ENCODE measurements at regions not wholly inside any gene's neighbourhood (a gene's known extent, or its start where the extent isn't known, plus 50 kb on each side); places are given as distances from the start of the nearest gene placed in this dataset.
"Not testable (repeated sequence)": the region's sequence is repeated elsewhere in the genome, so short reads cannot be mapped to it uniquely, and the experiment has no call there.

- no peak for DNase-seq
Observed at GRCh38 chr1:30229557-30229956, 493.8 kb downstream of the MATN1 start.

- no peak for DNase-seq
Observed at GRCh38 chr1:30226648-30227047, 496.7 kb downstream of the MATN1 start.

GRCh38 chr1:30225357-30225756, 498.0 kb downstream of the MATN1 start:
- DNase-seq, result no peak

GRCh38 chr1:30219675-30220074, 503.7 kb downstream of the MATN1 start:
- no peak for DNase-seq

- DNase-seq, result no peak
Observed at GRCh38 chr1:30218438-30218837, 504.9 kb downstream of the MATN1 start.

GRCh38 chr1:30216602-30217001, 506.8 kb downstream of the MATN1 start:
- DNase-seq, result no peak

GRCh38 chr1:30213936-30214335, 509.4 kb downstream of the MATN1 start:
- no peak for DNase-seq

GRCh38 chr1:30207962-30208361, 515.4 kb downstream of the MATN1 start:
- DNase-seq, result not testable (repeated sequence)

GRCh38 chr1:30206631-30207030, 516.8 kb downstream of the MATN1 start:
- DNase-seq, result not testable (repeated sequence)

GRCh38 chr1:30204916-30205315, 518.5 kb downstream of the MATN1 start:
- DNase-seq, result not testable (repeated sequence)

GRCh38 chr1:30201015-30201414, 522.4 kb downstream of the MATN1 start:
- DNase-seq, result no peak

- no peak for DNase-seq
Observed at GRCh38 chr1:30200161-30200560, 523.2 kb downstream of the MATN1 start.

GRCh38 chr1:30199563-30199962, 523.8 kb downstream of the MATN1 start:
- DNase-seq, result no peak

GRCh38 chr1:30198795-30199403, 524.5 kb downstream of the MATN1 start:
- DNase-seq, result no peak

GRCh38 chr1:30198451-30198760, 525.0 kb downstream of the MATN1 start:
- no peak for DNase-seq

GRCh38 chr1:30197639-30198450, 525.5 kb downstream of the MATN1 start:
- DNase-seq, result no peak

GRCh38 chr1:30196872-30197638, 526.3 kb downstream of the MATN1 start:
- no peak for DNase-seq

- no peak for DNase-seq
Observed at GRCh38 chr1:30196457-30196856, 526.9 kb downstream of the MATN1 start.

- DNase-seq, result no peak
Observed at GRCh38 chr1:30195424-30196134, 527.8 kb downstream of the MATN1 start.

GRCh38 chr1:30194741-30195423, 528.5 kb downstream of the MATN1 start:
- DNase-seq, result no peak

- DNase-seq, result no peak
Observed at GRCh38 chr1:30194046-30194619, 529.3 kb downstream of the MATN1 start.

GRCh38 chr1:30192969-30193630, 530.3 kb downstream of the MATN1 start:
- no peak for DNase-seq

Data from DMS153 (cell line).